Left forelimb (tissue), 1 donor: ENCODE measurements at regions not wholly inside any gene's neighbourhood (a gene's known extent, or its start where the extent isn't known, plus 50 kb on each side); places are given as distances from the start of the nearest gene placed in this dataset.

ENCODE experiments used
- DNase-seq: peaks from one replicate; pipeline ENCODE4 v3.0.0-alpha.2; 2018; ENCODE audit warnings: low spot score

- DNase-seq = no peak
Observed at GRCh38 chr22:48537343-48537680, 1290.4 kb downstream of the BRD1 start.

GRCh38 chr22:48536541-48537342, 1290.9 kb downstream of the BRD1 start:
- no peak for DNase-seq

GRCh38 chr22:48535868-48536540, 1291.7 kb downstream of the BRD1 start:
- DNase-seq = no peak

GRCh38 chr22:48534395-48534958, 1293.2 kb downstream of the BRD1 start:
- DNase-seq = no peak

GRCh38 chr22:48532986-48533385, 1294.7 kb downstream of the BRD1 start:
- no peak for DNase-seq

GRCh38 chr22:48531761-48532435, 1295.8 kb downstream of the BRD1 start:
- DNase-seq = no peak

- DNase-seq = no peak
Observed at GRCh38 chr22:48531108-48531507, 1296.6 kb downstream of the BRD1 start.

- DNase-seq = no peak
Observed at GRCh38 chr22:48530666-48531065, 1297.0 kb downstream of the BRD1 start.

GRCh38 chr22:48528221-48528915, 1299.3 kb downstream of the BRD1 start:
- no peak for DNase-seq

- DNase-seq = no peak
Observed at GRCh38 chr22:48523761-48524160, 1303.9 kb downstream of the BRD1 start.

- DNase-seq = no peak
Observed at GRCh38 chr22:48523091-48523490, 1304.6 kb downstream of the BRD1 start.

GRCh38 chr22:48522271-48522670, 1305.4 kb downstream of the BRD1 start:
- DNase-seq = no peak

GRCh38 chr22:48520884-48521588, 1306.6 kb downstream of the BRD1 start:
- DNase-seq = no peak

- DNase-seq = no peak
Observed at GRCh38 chr22:48520207-48520606, 1307.5 kb downstream of the BRD1 start.

GRCh38 chr22:48517039-48518030, 1310.3 kb downstream of the BRD1 start:
- no peak for DNase-seq

- no peak for DNase-seq
Observed at GRCh38 chr22:48516571-48516970, 1311.1 kb downstream of the BRD1 start.

GRCh38 chr22:48515571-48516200, 1312.0 kb downstream of the BRD1 start:
- DNase-seq = no peak

- no peak for DNase-seq
Observed at GRCh38 chr22:48513929-48514328, 1313.7 kb downstream of the BRD1 start.

- no peak for DNase-seq
Observed at GRCh38 chr22:48513446-48513845, 1314.2 kb downstream of the BRD1 start.
